HG03378 (cell line): ENCODE measurements at regions not wholly inside any gene's neighbourhood (a gene's known extent, or its start where the extent isn't known, plus 50 kb on each side); places are given as distances from the start of the nearest gene placed in this dataset.

ENCODE experiments used
- ATAC-seq: cut with Tn5 transposase; IDR thresholded peaks from one replicate; pipeline ENCODE4 v1.9.1; 2021; ENCODE audit warnings: mild to moderate bottlenecking, moderate library complexity; ENCODE audit not compliant: unreplicated experiment

DNA sequence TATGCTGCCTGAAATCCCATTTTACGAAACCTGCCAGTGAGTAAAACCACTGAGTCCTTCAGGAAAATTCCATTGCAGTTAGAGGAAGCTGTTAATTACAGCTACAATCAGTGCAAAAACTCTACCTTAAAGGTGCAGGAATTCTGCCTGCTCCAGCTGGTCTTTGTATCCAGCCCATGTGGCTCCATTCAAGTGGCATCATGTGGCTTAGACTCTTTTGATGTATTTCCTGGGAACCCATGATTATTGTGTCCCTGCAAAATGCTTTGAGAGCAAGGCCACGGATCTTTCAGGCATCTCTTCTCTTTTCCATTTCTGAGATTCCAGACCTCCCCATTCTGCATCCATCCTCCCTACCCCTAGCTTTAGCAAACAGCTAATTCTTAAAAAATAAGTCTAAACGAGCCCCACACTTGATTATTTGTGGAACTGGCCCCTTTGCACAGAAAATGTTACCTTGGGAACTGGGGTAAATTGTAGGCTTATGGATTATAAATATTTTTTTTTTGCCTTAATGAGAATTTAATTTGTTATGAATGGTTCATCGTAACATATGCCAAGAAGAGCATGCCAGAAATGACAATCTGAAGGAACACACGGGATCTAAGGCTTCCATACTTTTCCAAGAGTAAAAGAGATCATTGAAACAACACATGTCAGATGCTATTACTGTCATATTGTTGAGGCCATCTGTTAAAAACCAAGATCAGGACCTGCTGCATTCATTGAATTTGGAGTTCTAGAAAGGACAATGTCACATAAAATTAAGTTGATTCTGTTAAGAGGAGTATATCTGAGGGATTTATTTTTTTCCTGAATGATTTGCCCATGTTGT, 144.6 kb downstream of the TPH2 start:
- ATAC-seq = no peak

DNA sequence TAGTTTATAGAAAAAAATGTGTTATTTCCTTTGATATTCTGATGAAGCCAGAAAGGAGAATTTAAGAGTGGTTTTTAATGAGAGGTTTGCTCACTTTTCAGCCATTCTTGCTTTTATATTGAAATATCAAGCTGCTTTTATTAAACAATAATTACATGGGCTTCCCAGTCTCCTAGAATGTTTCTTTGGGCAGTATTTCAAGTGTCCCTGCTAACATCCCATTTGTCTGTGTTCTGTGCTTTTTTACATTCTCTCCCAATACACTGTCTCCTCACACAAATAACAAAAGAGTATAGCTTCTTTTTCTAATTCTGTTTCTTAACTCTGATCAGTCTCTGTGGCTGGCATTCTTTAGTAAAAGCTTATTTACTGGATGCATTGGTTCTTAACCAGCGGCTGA, 145.4 kb downstream of the TPH2 start:
- no peak for ATAC-seq

DNA sequence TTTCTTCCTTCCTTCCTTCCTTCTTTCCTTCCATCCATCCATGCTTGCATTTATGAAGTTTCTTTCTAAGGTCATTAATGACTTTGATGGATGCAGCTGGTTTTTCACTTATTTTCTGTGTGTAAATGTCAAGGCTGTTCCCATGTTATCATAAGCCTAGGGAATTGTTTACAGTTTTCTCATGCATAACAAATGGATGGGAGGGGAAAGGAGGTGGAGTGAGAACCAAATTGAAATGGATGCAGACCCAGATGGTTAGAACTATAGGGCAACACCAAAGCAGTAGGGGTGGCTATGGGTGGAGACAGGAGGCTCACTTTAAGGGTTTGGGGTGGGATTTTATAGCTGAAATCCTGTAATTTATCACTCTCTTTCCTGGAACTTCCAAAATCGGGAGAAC, 146.2 kb downstream of the TPH2 start:
- ATAC-seq = no peak

DNA sequence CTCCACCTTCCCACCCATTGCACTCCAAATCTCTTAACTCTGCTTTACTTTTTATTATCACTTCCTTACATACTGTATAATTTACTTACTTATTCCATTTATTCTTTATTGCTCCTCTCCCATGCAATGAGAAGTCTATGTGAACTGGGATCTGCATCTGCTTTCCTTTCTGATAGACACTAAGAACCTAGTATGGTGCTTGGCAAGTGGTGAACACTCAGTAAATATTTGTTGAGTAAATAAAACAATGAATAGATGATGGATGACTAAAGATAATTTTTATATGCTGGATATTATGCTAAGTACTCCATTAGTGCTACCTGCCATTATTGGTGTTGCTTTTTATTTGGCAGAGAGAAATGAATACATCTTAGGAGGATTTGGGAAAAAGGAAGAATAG, 151.0 kb downstream of the TPH2 start:
- no peak for ATAC-seq

DNA sequence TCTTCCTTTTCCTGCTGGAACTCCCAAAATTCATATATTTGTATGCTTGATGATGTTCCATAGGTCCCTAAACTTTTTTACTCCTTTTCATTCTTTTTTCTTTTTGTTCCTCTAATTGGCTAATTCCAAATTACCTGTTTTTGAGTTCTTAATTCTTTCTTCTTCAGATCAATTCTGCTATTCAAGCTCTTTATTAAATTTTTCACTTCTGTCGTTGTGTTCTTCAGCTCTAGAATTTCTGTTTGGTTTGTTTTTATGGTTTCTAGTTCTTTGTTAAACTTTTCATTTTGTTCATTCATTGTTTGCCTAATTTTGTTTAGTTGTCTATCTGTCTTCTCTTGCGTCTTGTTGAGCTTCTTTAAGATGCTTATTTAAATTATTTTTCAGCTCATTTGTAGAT, 154.8 kb downstream of the TPH2 start:
- no peak for ATAC-seq

DNA sequence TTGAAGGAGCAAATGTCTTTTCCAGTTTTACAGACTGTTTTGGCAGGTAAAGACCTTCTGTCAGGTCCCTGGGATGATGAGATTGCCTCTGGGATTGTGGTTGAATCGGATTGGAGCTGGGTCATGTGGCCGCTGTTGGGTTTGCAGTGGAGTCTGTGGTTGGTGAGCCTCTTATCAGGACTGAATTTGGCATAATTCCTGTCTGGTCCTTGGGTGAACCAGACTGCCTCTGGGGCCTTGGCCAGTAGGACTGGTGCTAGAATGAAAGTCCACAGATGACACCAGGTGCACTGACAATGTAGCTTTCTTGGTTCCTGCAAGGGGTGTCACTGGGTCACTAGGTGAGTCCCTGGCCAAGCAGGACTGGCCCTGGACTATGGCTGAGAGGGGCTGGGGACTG, 155.3 kb downstream of the TPH2 start:
- ATAC-seq = no peak

DNA sequence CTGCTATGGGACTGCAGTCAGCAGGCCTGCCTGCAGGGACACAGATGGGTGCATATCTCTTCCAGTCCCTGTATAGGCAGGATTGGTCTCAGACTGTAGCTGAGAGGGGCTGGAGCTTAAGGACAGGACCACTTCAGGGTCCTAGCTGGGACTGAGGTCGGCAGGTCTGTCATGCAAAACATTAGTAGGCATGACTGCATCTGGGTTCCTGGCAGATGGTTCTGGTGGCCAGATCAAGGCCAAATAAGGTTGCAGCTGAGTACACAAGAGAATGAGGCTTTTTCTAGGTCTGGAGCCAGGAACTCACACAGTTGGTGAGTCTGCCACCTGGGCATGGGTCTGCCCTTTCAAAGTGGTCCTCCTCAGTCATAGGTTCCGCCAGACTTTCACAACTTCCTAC, 155.8 kb downstream of the TPH2 start:
- no peak for ATAC-seq

DNA sequence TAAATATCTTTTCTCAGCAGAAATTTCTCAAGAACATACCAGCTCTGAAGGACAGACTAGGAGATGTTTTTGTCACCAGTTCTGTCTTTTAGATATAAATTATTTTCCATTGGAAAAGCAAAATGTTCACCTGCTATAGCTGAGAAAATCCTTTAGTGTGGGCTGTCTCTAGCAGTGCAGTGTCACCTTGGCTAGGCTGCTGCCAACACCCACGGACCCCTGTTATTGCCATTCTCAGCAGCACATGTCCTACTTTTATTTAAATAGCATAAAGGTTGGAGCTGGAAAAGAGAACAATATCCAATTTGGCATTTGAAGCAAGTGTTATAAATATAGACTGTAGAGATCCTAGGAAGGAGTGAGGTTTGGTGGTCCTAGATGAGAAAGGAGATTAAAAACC, 156.4 kb downstream of the TPH2 start:
- no peak for ATAC-seq

DNA sequence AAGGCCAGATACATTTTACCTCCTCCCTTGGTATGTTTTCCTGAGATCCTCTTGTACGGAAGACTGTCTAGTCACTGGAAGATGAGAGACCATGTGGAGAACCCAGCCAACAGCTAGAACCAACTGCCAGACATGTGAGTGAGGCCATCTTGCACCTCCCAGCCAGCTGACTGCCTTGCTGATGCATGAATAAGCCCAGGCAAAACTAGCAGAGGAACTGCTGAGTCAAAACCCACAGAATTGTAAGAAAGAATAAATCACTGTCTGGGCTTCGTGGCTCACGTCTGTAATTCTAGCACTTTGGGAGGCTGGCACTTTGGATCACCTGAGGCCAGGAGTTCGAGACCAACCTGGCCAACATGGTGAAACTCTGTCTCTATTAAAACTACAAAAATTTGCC, 160.0 kb downstream of the TPH2 start:
- ATAC-seq = no peak

DNA sequence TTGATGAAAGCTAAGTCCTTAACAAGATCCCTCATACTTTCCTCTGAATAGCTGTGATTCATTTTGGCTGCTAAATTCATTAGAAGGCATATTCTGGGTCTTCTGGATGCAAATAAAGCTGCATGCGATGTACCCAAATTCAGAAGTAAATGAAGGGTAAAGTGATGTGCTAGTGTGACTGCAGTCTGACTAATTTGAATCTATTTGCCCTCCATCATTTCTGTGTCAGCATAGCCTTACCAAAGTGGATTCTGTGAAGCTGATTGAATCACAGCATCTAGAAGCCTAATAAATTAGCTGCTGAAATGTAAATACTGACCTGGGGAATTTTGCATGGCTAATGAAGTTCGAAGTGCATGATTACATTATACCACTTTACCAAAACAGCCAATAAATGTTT, 162.2 kb downstream of the TPH2 start:
- no peak for ATAC-seq

DNA sequence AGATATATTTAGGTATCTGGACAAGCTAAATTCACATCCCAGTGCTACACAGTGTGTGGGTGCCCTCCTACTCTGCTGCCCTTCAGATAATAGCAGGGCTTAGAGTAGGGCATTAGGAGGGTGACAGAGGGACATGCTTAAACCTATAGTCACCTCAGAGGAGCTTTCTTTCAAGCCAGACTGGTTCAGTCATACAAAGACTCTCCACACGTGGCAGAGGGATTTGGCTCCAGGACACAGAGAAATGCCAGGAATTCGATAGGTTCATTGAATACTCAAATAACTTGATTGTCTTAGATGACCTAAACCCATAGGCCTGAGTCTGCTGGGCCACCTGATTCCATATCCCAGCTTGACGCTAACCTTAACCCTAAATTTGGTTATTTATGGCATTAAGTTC, 163.5 kb downstream of the TPH2 start:
- ATAC-seq = no peak

DNA sequence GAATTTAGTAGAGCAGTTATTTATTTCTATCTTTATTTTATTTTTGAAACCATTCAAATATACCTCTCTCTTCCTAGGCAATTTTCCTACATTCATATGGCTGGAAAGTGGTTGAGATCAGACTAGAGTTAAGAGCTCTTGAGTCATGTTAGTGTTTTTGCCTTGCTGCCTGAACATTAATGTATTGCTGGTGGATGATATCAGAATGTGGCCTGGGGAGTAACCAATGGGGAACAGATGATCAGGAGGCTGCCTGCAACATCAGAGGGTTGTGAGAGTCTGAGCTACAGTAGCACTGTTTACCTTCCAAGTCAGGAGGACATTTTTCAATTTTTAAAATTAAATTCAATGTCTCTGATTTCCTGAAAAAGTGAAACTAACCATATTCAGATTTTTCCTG, 166.3 kb upstream of the TRHDE start:
- ATAC-seq = no peak

DNA sequence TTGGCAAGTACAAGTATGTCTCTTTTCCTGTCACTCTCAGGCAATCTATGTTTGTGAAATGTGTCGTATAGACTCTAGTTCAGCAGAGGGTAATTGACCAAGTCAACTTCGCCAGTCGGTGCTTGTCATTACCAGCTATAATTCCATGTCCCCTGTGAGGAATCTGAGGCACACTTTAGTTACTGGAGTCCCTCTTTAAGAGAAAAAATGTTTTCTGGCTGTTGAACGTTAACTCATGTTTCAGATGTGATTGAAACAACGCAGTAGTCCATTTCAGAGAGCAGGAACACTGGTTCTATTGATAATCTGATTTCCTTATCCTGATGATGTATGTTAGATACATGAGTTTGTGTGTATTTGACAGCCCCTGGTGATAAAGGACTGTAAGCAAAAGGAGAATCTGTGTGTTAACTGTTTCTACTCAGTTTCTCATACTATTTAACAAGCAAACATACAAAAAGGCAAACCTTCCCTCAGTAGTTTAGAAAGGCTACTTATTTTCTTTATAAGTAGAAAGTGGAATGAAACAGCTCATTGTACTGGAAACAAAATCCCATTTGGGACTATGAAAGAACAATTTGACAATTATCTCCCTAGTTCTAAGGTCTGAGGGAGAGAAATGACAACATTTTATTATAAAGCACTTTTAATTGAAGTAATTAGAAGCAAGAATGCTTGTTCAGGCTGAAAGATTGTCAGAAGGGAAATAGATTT, 161.1 kb upstream of the TRHDE start:
- ATAC-seq = no peak

DNA sequence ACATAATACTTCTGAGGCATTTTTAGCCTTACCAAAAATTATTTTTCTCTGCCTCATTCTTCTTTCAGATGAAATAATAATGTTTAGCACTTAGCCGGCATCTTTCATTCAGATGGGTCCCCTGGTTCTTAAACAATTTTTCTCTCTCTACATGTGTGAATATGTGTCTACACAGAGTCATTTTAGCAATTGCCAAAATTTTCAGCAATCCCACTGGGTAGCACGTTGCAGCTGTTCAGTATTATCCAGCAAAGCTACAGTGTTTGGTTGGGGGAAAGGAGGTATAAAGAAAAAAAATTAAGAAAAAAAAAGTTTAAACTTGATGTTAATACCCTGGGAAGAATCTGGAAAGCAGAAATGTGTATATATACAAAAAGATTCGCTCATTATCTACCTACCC, 160.5 kb upstream of the TRHDE start:
- no peak for ATAC-seq

DNA sequence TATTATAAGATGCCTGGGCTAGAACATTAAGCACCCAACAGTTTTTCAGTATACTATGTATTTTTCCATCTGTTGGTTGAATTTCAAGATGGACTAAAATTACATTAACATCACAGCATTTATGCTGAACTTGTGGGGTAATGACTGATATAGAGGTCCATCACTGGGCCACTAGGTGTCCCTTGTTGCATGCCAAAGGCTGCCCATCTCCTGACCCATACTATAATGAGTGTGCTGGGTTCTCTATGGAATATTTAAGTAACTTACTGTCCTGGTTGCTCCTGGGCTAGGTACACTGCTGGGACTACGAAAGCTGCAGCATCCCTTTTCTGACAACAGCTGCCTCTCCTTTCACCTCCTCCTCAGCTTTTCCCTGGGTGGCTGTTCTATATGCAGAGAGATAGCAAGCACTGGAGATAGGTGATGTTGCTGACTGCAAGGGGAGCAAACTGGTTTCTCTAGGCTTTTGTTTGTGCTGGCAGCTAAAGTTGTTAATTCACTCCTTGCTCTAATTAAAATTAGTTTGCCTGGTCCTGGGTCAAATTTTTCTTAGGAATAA, 138.6 kb upstream of the TRHDE start:
- ATAC-seq = no peak

DNA sequence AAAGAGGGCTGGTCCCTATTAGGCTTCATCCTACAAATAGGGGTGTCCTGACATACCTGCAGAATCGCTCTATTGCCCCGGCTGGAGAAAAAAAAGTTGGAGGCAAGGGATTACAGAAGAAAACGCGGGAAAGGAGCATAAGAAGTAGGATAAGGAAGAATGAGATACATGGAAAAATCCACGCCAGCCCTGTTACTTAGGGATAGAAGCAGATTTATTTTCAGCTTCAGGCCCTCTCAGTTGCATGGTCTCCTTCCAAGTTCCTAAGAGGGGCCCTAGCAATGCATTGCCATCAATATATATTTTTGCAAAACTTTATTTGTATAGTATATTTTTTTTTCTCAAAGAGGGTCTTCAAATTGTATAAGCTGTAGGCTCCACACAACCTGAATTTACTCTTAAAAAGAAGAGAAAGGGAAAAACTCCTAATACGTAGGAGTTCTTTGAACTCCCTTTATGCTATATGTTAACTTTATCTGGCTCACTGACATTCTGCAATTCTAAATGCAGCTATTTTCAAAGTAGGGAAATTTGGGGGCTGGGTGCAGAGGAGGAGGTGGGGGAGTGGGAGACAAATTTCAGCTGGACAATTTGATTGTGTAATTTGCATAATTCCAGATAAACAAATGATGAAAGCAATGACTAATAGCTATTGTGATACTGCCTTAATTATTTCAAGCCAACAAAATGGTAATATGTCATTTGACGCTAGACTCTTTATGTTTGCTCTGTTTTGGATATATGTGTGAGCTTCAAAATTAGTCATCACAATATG, 137.7 kb upstream of the TRHDE start:
- ATAC-seq = no peak

DNA sequence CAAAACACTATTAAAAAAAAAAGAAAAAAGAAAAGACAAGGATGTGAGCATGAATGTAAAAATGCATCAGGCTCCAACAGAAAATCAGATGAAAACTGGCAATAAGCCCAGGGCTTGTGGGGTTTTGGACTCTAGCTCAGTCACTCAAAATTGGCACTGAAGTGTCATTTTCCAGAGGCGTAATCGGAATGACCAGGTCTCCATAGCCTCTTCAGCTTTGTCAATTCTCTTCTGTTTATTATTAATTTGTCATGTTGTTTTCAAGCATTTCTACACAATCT, 137.2 kb upstream of the TRHDE start:
- ATAC-seq = no peak

DNA sequence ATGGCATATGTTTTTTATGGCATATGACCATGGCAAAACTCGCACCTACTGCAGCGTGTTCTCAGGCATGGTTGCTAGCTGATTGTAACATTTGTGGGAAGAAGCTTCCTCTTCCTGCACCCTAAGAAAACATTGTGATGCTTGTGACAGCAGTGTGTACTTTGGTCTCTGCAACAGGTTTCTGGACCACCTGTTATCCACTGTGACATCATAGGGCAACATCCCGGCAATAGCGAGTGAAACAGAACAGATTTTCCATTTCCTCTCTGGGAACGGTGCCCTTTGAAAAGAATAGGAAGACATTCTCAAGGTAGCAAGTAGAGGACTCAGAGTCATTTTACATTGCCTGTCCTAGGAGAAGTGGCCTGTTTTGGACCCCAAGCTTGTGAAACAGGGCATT, 135.4 kb upstream of the TRHDE start:
- ATAC-seq = no peak

DNA sequence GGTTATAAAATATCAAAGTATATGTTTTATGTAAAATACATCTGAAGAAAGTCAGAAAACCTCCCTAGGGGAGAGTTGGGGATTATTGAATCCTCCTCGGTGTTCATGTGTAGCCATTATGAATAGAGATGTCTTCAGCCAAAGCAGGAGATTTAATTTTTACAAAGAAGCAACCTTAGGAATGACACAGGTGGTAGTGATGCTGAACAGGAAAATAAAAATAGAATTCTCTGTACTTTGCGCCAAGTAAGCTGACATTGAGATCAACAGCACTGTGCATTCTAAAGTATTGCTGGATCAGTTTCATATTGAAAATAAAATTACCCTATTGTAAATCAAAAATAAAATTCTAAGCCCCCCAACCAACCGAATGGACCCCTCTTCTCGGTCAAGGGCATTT, 132.8 kb upstream of the TRHDE start:
- ATAC-seq = no peak

DNA sequence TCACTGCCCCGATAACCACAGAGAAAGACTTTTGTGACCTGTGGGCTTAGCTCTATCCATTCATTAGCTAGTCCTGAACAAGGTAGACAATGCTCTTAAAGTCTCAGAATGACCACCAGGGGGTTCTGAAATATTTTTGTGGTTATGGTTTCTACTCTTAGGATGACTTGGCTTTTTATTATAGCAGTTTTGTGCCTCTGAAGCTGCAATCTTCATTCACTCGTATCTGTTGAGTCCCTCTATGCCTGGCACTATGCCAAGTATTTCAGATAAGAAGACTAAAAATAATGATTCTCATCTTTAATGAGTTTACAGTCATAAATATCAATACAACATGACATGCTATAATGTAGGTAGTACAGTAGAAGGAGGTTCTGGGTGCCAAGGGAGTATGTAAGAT, 130.8 kb upstream of the TRHDE start:
- ATAC-seq = peak; percentile 100

DNA sequence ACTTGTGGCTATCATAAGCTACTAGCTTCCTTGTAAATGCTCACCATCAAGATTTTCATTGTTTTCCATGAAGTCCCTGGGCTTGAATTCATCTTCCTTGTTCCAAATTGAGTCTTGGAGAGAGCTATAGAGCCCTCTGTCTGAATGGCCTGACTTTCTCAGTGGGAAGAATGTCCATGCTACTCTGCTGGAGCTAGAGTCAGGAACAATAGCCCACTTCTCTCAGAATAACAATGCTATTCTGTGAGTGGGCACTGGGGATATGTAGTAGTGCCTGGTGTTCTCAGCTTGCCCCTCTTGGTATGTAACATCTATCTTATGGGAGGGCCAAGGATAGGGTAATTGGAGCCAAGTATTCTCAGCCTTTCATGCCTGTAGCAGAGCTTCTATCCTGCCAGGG, 127.6 kb upstream of the TRHDE start:
- no peak for ATAC-seq

DNA sequence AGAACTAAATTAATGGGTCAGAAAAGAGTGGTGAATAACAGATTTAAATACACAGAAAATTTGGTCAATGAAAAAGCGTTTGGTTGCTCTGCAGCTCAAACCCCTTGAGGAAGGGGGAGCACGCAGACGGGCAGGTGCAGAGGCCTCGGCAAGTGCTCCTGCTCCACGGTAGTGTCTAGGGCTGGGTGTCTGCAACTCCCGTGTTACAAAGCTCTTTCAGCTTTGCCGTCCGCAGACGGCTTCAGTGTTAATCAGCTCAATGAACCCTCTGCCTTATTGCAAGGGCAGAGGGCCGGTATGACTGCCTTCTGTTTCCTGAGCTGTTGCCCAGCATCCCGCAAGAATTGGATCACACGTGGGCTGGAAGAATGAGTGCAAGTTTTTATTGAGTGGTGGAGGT, 125.7 kb upstream of the TRHDE start:
- ATAC-seq = no peak
